GM13976 (cell line): ENCODE measurements at regions not wholly inside any gene's neighbourhood (a gene's known extent, or its start where the extent isn't known, plus 50 kb on each side); places are given as distances from the start of the nearest gene placed in this dataset.
"Not testable (repeated sequence)": the region's sequence is repeated elsewhere in the genome, so short reads cannot be mapped to it uniquely, and the experiment has no call there.

Source experiments
- DNase-seq: peaks from one replicate; pipeline ENCODE4 v3.0.0; 2012; ENCODE audit warnings: low spot score
- in situ Hi-C: fragments of 300-500 bp; cut with MboI; formaldehyde crosslinking; loops from one replicate; pipeline ENCODE4 v1.12.0; 2022; ENCODE audit warnings: low sequenced_read_pairs, mixed read lengths, inconsistent platforms; ENCODE audit not compliant: unreplicated experiment
- TF ChIP-seq, protein P1 (sequence below): IDR thresholded peaks from 2 replicates; pipeline ENCODE4 v1.5.1; 2012; ENCODE audit warnings: borderline replicate concordance, mild to moderate bottlenecking; ENCODE audit not compliant: insufficient read depth; ENCODE audit errors: extremely low read depth, missing control alignments, control extremely low read depth

DNA sequence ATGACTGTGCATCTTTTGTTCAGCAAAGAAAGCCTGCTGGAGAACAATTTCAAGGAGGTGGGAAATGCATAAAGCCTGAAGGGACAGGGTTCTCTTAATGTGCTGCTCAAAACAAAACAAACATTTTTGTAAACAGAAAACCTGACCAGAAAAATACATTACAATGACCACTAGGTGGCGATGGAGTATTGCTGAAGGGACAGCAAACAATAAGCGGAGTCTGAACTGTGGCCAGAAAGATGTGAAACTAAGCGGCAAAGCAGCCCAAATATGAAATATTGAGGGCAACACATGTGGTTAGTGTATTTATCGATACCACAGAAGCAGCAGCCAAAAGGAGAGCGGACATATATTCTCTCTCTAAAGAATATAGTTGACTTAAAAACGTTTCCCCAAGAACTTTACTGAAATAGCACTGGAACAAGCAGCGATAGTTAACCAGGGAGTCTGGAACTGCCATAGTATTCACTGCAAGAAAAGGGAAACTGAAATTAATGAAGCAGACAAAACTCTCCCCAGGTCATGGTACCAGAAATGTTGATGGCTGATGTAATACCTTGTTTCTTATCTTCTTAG, 1814.2 kb upstream of the DEFB115 start:
- TF ChIP-seq, protein P1, sequence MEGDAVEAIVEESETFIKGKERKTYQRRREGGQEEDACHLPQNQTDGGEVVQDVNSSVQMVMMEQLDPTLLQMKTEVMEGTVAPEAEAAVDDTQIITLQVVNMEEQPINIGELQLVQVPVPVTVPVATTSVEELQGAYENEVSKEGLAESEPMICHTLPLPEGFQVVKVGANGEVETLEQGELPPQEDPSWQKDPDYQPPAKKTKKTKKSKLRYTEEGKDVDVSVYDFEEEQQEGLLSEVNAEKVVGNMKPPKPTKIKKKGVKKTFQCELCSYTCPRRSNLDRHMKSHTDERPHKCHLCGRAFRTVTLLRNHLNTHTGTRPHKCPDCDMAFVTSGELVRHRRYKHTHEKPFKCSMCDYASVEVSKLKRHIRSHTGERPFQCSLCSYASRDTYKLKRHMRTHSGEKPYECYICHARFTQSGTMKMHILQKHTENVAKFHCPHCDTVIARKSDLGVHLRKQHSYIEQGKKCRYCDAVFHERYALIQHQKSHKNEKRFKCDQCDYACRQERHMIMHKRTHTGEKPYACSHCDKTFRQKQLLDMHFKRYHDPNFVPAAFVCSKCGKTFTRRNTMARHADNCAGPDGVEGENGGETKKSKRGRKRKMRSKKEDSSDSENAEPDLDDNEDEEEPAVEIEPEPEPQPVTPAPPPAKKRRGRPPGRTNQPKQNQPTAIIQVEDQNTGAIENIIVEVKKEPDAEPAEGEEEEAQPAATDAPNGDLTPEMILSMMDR = peak; percentile 48
- in situ Hi-C loops = not testable (repeated sequence)
- peak; percentile 17 for DNase-seq

DNA sequence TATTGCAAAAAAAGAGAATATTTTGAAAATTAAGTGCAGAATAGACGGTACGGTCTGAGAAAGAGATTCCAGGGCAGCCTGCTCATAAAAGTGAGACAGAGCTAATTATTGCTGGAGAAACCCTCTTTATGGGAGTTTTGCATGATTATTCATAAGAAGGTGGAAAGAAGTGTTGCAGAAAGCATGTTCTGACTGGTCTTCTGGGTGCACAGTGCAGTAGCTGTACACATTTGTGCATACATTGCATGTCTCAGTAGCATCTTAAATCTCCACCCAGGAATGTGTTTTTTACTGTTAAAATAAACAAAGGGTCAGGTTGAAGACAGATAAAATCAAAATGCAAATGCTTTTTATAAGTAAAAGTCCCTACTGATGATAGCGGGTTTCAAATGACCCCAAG, 1813.6 kb upstream of the DEFB115 start:
- no peak for DNase-seq
- TF ChIP-seq, protein P1 = no peak
- in situ Hi-C loops = no loop called here

DNA sequence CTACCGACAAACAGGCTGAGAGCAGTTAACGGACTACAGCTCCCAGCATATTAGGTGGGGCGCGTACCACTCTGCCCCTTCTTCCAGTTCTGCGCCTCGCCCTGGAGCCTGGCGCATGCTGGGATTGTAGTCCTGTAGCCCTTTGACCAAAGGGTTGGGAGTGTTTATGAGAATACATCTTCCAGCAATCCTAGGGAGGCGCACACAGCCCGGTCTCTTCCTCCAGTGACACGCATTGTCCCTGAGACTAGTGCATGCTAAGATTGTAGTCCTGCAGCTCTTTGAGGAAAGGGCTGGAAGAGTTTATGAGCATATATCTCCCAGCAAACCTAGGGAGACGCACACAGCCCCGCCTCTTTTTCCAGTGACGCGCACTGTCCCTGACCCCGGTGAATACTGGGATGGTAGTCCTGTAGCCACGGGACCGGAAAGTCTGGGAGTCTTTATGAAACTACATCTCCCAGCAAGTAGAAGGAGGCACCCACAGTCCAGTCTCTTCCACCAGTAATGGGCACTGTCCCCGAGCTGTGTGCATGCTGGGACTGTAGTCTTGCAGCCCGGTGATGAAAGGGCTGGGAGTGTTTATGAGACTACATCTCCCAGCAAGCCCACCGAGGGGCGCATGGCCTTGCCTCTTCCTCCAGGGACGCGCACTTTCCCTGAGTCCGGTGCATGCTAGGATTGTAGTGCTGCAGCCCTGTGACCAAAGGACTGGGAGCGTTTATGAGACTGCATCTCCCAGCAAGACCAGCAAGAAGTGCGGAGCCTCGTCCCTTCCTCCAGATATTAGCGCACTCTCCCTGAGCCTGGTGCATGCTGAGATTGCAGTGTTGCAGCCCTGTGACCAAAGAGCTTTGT, 1812.2 kb upstream of the DEFB115 start:
- in situ Hi-C loops = not testable (repeated sequence)

DNA sequence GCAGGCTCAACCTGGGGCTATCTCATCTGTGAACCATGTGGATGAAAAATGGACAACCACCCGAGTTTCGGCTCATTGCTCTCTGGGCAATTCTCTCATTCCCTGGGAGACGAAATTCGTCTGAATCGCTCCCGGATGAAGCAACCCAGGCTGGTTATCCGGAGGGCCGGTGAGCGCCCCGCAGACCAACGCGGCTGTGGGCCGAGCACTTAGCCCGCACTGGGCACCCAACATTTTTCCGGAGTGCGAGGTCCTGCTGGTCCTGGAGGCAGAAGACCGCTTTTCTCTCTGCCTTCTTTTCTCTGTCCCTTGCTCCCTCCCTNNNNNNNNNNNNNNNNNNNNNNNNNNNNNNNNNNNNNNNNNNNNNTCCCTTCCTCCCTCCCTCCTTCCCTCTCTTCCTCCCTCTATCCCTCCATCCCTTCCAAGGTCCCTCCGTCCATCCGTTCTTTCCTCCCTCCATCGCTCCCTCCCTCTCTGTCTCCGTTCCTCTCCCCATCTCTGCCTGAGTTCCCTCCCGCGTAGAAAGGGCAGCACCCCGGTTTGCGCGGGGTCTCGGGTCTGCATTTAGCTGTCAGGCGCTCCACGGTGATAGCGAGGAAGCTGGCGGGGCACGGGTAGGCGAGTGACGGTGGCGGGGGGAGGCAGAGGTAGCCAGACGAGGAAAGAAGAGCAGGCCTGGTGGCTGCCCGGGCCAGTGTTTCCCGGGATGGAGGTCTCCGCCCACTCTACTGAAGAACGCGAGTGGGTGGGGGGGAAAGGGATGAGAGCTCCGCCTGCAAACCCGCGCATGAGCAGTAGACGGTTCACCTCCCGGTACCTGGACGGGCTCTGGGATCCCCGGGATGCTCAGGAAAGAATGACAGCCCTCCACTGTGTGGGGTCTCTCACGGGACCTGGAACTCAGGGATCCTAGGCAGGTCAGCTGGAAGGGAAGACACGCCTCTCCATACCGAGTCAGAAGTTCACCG, 1809.7 kb upstream of the DEFB115 start:
- in situ Hi-C loops, DNase-seq: not testable (repeated sequence)

More for the DNA sequence above, 1812.2 kb upstream of the DEFB115 start:
- DNase-seq = not testable (repeated sequence)

DNA sequence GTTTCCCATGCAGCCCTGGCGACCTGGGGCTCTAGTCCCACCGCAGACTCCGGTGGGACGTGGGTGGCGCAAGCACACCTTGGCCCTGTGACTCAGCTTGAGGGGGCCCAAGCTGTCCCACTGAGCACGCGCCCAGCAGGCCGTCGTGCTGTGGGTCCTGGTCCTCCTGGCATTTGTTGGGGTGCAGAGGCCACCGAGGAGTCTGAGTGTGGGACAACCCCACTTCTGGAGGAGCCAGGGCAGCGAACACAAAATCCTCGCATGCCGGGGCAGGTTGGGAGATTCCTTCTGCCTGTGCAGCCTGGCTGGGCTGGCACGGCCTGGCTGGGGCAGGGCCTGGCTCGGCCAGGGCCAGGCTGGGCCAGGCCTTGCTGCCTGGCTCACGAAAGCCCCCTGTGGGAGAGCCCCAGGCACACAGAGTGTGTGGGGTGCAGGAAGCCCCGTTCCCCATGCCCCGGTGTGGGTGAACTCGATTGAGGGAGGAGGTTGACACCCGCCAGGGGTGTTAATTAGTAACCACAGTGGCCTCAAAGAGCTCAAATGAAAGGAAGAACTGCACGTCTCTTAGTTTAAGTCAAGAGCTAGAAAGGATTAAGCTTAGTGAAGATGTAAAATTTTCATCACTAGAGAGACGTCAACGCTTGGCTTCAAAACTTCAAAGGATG, 1808.5 kb upstream of the DEFB115 start:
- TF ChIP-seq, protein P1 = no peak
- in situ Hi-C loops = no loop called here
- no peak for DNase-seq

DNA sequence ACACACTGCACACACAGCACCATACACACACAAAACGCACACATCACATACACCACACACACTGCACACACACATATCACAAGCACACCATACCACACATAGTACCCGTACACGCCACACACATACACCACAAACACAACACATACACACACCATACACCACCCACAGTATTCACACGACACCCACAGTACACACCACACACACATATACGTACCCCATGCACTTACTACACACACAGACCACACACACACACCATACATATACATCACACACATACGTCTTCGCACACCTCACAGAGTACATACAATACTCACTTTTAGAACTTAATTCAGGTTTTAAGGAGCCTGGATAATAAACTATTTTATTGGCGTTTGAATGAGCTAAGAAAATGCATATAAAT, 1805.3 kb upstream of the DEFB115 start:
- no peak for DNase-seq
- in situ Hi-C loops = no loop called here
- TF ChIP-seq, protein P1 = no peak

DNA sequence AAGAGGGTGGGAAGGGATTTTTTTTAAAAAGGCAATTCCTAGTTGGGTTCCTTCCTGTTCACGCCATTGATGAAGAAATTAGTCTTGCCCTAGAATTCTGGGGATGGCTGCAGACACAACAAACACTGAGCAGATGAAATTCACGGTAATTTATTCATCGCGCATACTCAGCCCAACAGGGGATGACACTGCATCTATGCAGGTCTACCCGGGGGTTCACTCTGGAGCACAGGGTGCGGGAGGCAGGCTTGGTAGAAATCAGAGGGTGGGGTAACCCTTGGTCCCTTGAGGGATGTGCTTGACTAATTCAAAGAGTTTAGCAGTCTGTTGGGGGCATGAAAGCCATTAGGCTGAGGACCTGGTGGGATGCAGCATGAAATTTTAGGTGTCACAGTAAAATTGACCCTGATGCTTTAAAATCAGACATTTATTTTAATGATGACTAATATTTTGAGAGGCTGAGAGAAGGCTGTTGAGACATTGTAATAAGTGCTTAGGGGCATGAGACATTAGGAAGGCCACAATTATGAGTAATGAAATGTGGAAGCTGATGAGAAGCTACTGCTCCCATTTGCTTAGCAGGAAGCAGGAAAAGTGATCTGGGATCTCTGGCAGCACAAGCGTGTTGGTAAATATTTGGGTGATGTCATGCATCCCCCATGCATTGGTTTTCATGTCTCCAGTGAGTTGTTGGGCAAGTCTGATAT, 1800.3 kb upstream of the DEFB115 start:
- in situ Hi-C loops, DNase-seq: not testable (repeated sequence)
